HepG2 (cell line): ENCODE measurements at regions not wholly inside any gene's neighbourhood (a gene's known extent, or its start where the extent isn't known, plus 50 kb on each side); places are given as distances from the start of the nearest gene placed in this dataset.
A peak's percentile ranks its signal among the peaks of the same experiment; 100 is the strongest.

Experiments
- ATAC-seq: fragments of 200-7000 bp; cut with Tn5 transposase; 3 replicates; pipeline ENCODE4 v1.9.1; 2020; ENCODE audit warnings: mild to moderate bottlenecking, moderate library complexity
- BruUV-seq: library from RNA; stranded (reverse); fragments of 400-500 nt; replicated peaks from 2 replicates; lab custom pipeline; 2021; lab: Mats Ljungman, UMichigan
- CTCF ChIA-PET: fragments of 300-600 bp; formaldehyde crosslinking; extraction: SDS; loops from one replicate; lab custom pipeline; 2021; ENCODE audit warnings: low total read pairs, inconsistent platforms, low intra/inter-chr PET ratio; lab: Yijun Ruan, JAX
- POLR2A ChIA-PET: fragments of 350-600 bp; sonication (Branson Sonifier 250); formaldehyde crosslinking; loops from one replicate; lab custom pipeline; 2020; ENCODE audit warnings: antibody characterized with exemption, inconsistent platforms; lab: Yijun Ruan, JAX
- DNase-seq: peaks from one replicate; pipeline ENCODE4 v3.0.0-alpha.2; 2015; ENCODE audit warnings: low spot score
- FAIRE-seq: peaks from 3 replicates; lab custom pipeline; 2011; peaks lifted over from hg19 to GRCh38; lab: Jason Lieb, UNC
- H2AFZ ChIP-seq: one replicate; pipeline ENCODE4 v1.6.1; 2011; ENCODE audit warnings: low read length, inconsistent platforms
- H3K27ac ChIP-seq: fragments of 300-600 bp; 3 replicates; pipeline ENCODE4 v1.8.0; 2011; ENCODE audit warnings: mixed run types, mild to moderate bottlenecking, mixed read lengths, low read length, inconsistent platforms; ENCODE audit not compliant: insufficient read depth; ENCODE audit errors: extremely low read length
- H3K27me3 ChIP-seq, 2 experiments: fragments of 200-600 bp in 1 of 2; 2 replicates in 1 of 2; 3 replicates in 1 of 2; pipeline versions ENCODE4 v1.6.0 to v1.8.0; 2011; ENCODE audit warnings: low read length in 2 of 2, mild to moderate bottlenecking in 2 of 2, moderate library complexity in 2 of 2, inconsistent platforms in 1 of 2; ENCODE audit not compliant: insufficient read depth in 2 of 2, control insufficient read depth in 1 of 2
- H3K36me3 ChIP-seq, 2 experiments: fragments of 200-600 bp in 1 of 2; replicated peaks in 1 of 2; 2 replicates in 1 of 2; 3 replicates in 1 of 2; pipeline versions ENCODE4 v1.5.1 to v1.8.0; 2011; ENCODE audit warnings: low read length in 2 of 2, inconsistent platforms in 1 of 2; ENCODE audit not compliant: insufficient read depth in 2 of 2, control insufficient read depth in 1 of 2
- H3K4me1 ChIP-seq: 2 replicates; pipeline ENCODE4 v1.5.1; 2012; ENCODE audit warnings: low read length, inconsistent platforms; ENCODE audit not compliant: insufficient read depth
- H3K4me2 ChIP-seq: 2 replicates; pipeline ENCODE4 v1.6.0; 2011; ENCODE audit warnings: low read depth, low read length, inconsistent platforms
- H3K4me3 ChIP-seq, 3 experiments: fragments of 200-600 bp in 1 of 3; sonication (generic), shearing (Covaris generic) in 1 of 3; replicated peaks in 1 of 3; 2 replicates each; pipeline ENCODE4 v1.5.1; 2011 to 2016; ENCODE audit warnings: low read length in 3 of 3, inconsistent platforms in 2 of 3, low read depth in 2 of 3, mild to moderate bottlenecking in 2 of 3, control low read depth in 1 of 3, mixed read lengths in 1 of 3; ENCODE audit not compliant: insufficient read depth in 1 of 3
- H3K79me2 ChIP-seq: one replicate; pipeline ENCODE4 v1.6.1; 2011; ENCODE audit warnings: low read length, inconsistent platforms; ENCODE audit not compliant: insufficient read depth
- H3K9ac ChIP-seq: 2 replicates; pipeline ENCODE4 v1.6.0; 2011; ENCODE audit warnings: mild to moderate bottlenecking, low read depth, low read length, inconsistent platforms; ENCODE audit not compliant: insufficient read depth
- H3K9me3 ChIP-seq: 2 replicates; pipeline ENCODE4 v1.5.1; 2012; ENCODE audit warnings: mild to moderate bottlenecking, low read length
- H4K20me1 ChIP-seq: 2 replicates; pipeline ENCODE4 v1.6.0; 2011; ENCODE audit warnings: inconsistent platforms, mild to moderate bottlenecking, low read length, moderate library complexity; ENCODE audit not compliant: insufficient read depth
- AGO1 ChIP-seq: fragments of 200-400 bp; formaldehyde crosslinking; IDR thresholded peaks from 2 replicates; pipeline ENCODE4 v1.6.1; 2017; ENCODE audit warnings: mild to moderate bottlenecking, low read depth, low read length, moderate library complexity; ENCODE audit not compliant: poor library complexity, severe bottlenecking
- NFKB2 ChIP-seq: sonication (generic); formaldehyde crosslinking; IDR thresholded peaks from 2 replicates; pipeline ENCODE4 v1.4.0; 2020; ENCODE audit warnings: missing genetic modification reagents, borderline replicate concordance
- NFKBIZ ChIP-seq: IDR thresholded peaks from 2 replicates; pipeline ENCODE4 v1.6.1; 2018; ENCODE audit warnings: missing genetic modification reagents, missing compliant biosample characterization
- POLR2A ChIP-seq, 2 experiments: IDR thresholded peaks; 2 replicates each; pipeline ENCODE4 v1.6.1; 2011; ENCODE audit warnings: low read depth in 2 of 2, low read length in 2 of 2, mild to moderate bottlenecking in 1 of 2, moderate library complexity in 1 of 2; ENCODE audit not compliant: insufficient read depth in 1 of 2
- RBFOX2 ChIP-seq: fragments of 200-400 bp; formaldehyde crosslinking; IDR thresholded peaks from 2 replicates; pipeline ENCODE4 v1.6.1; 2017; ENCODE audit warnings: low read depth, mild to moderate bottlenecking, low read length
- RBM39 ChIP-seq: fragments of 200-400 bp; formaldehyde crosslinking; IDR thresholded peaks from one replicate; pipeline ENCODE4 v1.6.1; 2018; ENCODE audit warnings: antibody characterized with exemption, mild to moderate bottlenecking, low read depth, low read length; ENCODE audit not compliant: poor library complexity, severe bottlenecking
- ZMYM4 ChIP-seq: sonication (generic); formaldehyde crosslinking; IDR thresholded peaks from 2 replicates; pipeline ENCODE4 v1.8.1; 2023; ENCODE audit warnings: mild to moderate bottlenecking, missing genetic modification reagents
- ZNF329 ChIP-seq: sonication (generic); formaldehyde crosslinking; IDR thresholded peaks from 2 replicates; pipeline ENCODE4 v1.9.0; 2021; ENCODE audit warnings: low read depth, mild to moderate bottlenecking, missing genetic modification reagents
- WGBS: methylation state at CpG from one replicate; pipeline ENCODE4 v1.1.6; 2017; ENCODE audit warnings: low lambda C conversion rate; 5-methylcytosine and 5-hydroxymethylcytosine counted together
- in situ Hi-C: cut with HindIII; loops from 2 replicates; pipeline ENCODE4 v1.10.0; 2017; ENCODE audit warnings: low pct_unique_long_range_greater_than_20kb; ENCODE audit not compliant: extremely low pct_ligation_motif_present
- intact Hi-C: fragments of 100-400 bp; cut with micrococcal nuclease; formaldehyde crosslinking; loops from one replicate; pipeline ENCODE4 v1.10.0; 2022; ENCODE audit not compliant: unreplicated experiment
- TF ChIP-seq, protein P1 (sequence below): sonication (generic); formaldehyde crosslinking; IDR thresholded peaks from 2 replicates; pipeline ENCODE4 v1.4.0; 2020; ENCODE audit warnings: missing genetic modification reagents, borderline replicate concordance
- TF ChIP-seq, protein P2 (sequence below): sonication (generic); formaldehyde crosslinking; IDR thresholded peaks from 2 replicates; pipeline ENCODE4 v1.4.0; 2020; ENCODE audit warnings: missing genetic modification reagents, mild to moderate bottlenecking, borderline replicate concordance

- TF ChIP-seq, protein P1, sequence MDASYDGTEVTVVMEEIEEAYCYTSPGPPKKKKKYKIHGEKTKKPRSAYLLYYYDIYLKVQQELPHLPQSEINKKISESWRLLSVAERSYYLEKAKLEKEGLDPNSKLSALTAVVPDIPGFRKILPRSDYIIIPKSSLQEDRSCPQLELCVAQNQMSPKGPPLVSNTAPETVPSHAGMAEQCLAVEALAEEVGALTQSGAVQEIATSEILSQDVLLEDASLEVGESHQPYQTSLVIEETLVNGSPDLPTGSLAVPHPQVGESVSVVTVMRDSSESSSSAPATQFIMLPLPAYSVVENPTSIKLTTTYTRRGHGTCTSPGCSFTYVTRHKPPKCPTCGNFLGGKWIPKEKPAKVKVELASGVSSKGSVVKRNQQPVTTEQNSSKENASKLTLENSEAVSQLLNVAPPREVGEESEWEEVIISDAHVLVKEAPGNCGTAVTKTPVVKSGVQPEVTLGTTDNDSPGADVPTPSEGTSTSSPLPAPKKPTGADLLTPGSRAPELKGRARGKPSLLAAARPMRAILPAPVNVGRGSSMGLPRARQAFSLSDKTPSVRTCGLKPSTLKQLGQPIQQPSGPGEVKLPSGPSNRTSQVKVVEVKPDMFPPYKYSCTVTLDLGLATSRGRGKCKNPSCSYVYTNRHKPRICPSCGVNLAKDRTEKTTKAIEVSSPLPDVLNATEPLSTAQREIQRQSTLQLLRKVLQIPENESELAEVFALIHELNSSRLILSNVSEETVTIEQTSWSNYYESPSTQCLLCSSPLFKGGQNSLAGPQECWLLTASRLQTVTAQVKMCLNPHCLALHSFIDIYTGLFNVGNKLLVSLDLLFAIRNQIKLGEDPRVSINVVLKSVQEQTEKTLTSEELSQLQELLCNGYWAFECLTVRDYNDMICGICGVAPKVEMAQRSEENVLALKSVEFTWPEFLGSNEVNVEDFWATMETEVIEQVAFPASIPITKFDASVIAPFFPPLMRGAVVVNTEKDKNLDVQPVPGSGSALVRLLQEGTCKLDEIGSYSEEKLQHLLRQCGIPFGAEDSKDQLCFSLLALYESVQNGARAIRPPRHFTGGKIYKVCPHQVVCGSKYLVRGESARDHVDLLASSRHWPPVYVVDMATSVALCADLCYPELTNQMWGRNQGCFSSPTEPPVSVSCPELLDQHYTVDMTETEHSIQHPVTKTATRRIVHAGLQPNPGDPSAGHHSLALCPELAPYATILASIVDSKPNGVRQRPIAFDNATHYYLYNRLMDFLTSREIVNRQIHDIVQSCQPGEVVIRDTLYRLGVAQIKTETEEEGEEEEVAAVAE = no peak
- peak; percentile 17; the same call in 1 of the 2 replicates for TF ChIP-seq ZMYM4
- TF ChIP-seq NFKBIZ (CRISPR knock-in tag) = 0 out of 2 replicates have a peak, but pooled peaks have one; percentile 36
These were observed 75.2 kb upstream of the CD28 start (continued) for GRCh38 chr2:203631068-203631757.

DNA sequence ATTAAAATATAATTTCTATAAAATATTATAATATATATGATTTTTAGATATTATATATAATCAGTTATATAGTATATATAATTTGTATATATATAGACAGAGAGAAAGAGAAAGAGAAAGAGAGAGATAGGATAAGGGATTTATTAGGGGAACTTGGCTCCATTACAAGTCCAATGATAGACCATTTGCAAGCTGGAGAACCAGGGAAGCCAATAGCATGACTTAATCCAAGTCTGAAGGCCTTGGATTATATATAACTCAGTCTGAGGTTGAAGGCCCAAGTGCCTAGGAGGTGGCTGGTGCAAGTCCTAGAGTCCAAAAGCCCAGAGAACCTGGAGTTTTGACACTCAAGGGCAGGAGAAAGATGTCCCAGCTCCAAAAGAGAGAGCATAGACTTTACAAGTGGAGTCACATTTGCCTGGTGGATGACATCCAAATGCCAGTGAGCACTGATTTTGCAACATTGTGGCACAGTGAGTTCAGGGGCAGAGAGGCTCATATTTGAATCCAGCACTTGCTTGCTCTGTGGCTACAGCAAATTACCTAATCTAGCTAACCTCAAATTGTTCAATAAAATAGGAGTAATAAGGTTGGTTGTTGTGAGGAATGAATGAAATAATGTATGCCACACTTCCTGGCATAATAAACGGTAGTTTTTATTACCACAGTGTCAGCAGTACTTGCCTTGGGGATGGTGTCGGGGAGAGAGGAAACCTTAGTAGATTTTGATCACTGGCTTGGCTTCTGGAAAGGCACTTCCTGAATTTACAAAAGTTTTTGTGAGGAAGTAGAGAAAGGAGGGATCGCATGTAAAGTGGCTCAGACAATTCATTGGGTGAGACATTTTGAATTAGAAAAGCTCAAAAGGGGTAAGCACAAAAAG lies 69.6 kb upstream of the CD28 start:
- H3K9me3 ChIP-seq = no peaks in the 10 kb centered on the region
- no peak for FAIRE-seq
- peak overlapping the region; percentile 73 for H2AFZ ChIP-seq
- H3K4me2 ChIP-seq = no peak overlapping the region
- CTCF ChIA-PET = no interaction called here
- WGBS = 67% methylated on average over 3 of the region's 3 CpGs
- in situ Hi-C loops (no loop called here), intact Hi-C loops (no loop called here)
- no peaks in the 10 kb centered on the region for H3K36me3 ChIP-seq
- no peaks in the 10 kb centered on the region for H3K27me3 ChIP-seq
- no TSS peak for BruUV-seq
- peaks cover 19% of the 10 kb centered on the region for H3K4me1 ChIP-seq
- no peak overlapping the region for H3K9ac ChIP-seq
- no peak for ATAC-seq
- POLR2A ChIA-PET = interaction anchor here (1.8 kb wide), 1 partner anchor 12 kb away, joined by 5 read pairs; no protein-coding TSS in a partner anchor
- H3K79me2 ChIP-seq = no peaks in the 10 kb centered on the region
- no peak for DNase-seq
- H3K27ac ChIP-seq = no peak overlapping the region
- H3K4me3 ChIP-seq = no peak overlapping the region
- no peaks in the 10 kb centered on the region for H4K20me1 ChIP-seq
- TF ChIP-seq, protein P2, sequence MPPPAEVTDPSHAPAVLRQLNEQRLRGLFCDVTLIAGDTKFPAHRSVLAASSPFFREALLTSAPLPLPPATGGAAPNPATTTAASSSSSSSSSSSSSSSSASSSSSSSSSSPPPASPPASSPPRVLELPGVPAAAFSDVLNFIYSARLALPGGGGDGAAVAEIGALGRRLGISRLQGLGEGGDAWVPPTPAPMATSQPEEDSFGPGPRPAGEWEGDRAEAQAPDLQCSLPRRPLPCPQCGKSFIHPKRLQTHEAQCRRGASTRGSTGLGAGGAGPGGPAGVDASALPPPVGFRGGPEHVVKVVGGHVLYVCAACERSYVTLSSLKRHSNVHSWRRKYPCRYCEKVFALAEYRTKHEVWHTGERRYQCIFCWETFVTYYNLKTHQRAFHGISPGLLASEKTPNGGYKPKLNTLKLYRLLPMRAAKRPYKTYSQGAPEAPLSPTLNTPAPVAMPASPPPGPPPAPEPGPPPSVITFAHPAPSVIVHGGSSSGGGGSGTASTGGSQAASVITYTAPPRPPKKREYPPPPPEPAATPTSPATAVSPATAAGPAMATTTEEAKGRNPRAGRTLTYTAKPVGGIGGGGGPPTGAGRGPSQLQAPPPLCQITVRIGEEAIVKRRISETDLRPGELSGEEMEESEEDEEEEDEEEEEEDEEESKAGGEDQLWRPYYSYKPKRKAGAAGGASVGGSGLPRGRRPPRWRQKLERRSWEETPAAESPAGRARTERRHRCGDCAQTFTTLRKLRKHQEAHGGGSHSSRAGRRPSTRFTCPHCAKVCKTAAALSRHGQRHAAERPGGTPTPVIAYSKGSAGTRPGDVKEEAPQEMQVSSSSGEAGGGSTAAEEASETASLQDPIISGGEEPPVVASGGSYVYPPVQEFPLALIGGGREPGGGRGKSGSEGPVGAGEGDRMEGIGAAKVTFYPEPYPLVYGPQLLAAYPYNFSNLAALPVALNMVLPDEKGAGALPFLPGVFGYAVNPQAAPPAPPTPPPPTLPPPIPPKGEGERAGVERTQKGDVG (CRISPR knock-in tag) = no peak
- TF ChIP-seq RBM39 = no peak
- TF ChIP-seq ZNF329 (CRISPR knock-in tag) = no peak
- no peak for TF ChIP-seq POLR2A (IDR thresholded peaks at IDR 0.05; ENCODE audit: insufficient read depth in 1 of 2, low read depth in 2 of 2, low read length in 2 of 2)
- TF ChIP-seq AGO1 = no peak
- TF ChIP-seq RBFOX2 = no peak
- no peak for TF ChIP-seq NFKB2 (CRISPR knock-in tag)
